ENCODE measurements at regions not wholly inside any gene's neighbourhood (a gene's known extent, or its start where the extent isn't known, plus 50 kb on each side); places are given as distances from the start of the nearest gene placed in this dataset.

DNA sequence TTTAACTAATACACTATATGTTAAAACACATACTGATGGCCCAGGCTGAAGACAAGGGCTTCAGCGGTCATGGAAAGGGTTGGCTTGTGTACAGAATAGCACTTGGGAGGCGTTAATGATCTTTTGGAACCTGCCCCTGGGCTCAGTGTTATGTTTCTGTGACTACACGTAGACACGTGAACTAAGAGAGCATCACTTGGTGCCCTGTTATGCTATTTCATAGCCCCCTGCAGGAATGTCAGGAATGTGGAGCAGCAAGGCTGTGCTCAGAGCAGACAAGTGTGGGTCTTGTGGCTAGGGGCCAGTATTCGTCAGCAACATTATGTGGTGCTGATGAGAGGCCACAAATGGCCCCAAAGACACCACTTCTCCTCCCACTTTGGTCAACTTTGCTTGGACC, 132.4 kb downstream of the MAP3K21 start:
- TF ChIP-seq, protein P1, sequence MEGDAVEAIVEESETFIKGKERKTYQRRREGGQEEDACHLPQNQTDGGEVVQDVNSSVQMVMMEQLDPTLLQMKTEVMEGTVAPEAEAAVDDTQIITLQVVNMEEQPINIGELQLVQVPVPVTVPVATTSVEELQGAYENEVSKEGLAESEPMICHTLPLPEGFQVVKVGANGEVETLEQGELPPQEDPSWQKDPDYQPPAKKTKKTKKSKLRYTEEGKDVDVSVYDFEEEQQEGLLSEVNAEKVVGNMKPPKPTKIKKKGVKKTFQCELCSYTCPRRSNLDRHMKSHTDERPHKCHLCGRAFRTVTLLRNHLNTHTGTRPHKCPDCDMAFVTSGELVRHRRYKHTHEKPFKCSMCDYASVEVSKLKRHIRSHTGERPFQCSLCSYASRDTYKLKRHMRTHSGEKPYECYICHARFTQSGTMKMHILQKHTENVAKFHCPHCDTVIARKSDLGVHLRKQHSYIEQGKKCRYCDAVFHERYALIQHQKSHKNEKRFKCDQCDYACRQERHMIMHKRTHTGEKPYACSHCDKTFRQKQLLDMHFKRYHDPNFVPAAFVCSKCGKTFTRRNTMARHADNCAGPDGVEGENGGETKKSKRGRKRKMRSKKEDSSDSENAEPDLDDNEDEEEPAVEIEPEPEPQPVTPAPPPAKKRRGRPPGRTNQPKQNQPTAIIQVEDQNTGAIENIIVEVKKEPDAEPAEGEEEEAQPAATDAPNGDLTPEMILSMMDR (IDR thresholded peaks at IDR 0.05 in 4 of 5, conservative IDR thresholded peaks at IDR 0.05 in 1 of 5), result no peak
- no peak for TF ChIP-seq POLR2A (IDR thresholded peaks at IDR 0.05)

Measured in gastrocnemius medialis (tissue), 4 donors.